CD14-positive monocyte (primary cell): ENCODE measurements at regions not wholly inside any gene's neighbourhood (a gene's known extent, or its start where the extent isn't known, plus 50 kb on each side); places are given as distances from the start of the nearest gene placed in this dataset.

Source experiments
- DNase-seq, 3 donors: peaks; one replicate each; pipeline ENCODE4 v3.0.0-alpha.2; 2011 to 2022
- H2AFZ ChIP-seq: 2 replicates; pipeline ENCODE4 v1.6.0; 2012; ENCODE audit warnings: mild to moderate bottlenecking, low read depth, low read length, inconsistent platforms; ENCODE audit not compliant: insufficient read depth, poor library complexity, severe bottlenecking
- H3K27ac ChIP-seq, 2 donors: 1 replicate in 1 of 2; 2 replicates in 1 of 2; pipeline ENCODE4 v1.5.1; 2012 to 2013; ENCODE audit warnings: low read length in 2 of 2, control low read depth in 1 of 2, inconsistent platforms in 1 of 2, low read depth in 1 of 2, mild to moderate bottlenecking in 1 of 2
- H3K27me3 ChIP-seq, 2 donors: one replicate each; pipeline versions ENCODE4 v1.6.0 to v1.6.1; 2011 to 2013; ENCODE audit warnings: low read length in 2 of 2; ENCODE audit not compliant: control insufficient read depth in 2 of 2, insufficient read depth in 2 of 2
- H3K36me3 ChIP-seq, 2 donors: replicated peaks in 1 of 2; 1 replicate in 1 of 2; 2 replicates in 1 of 2; pipeline versions ENCODE4 v1.5.1 to v1.6.1; 2012 to 2013; ENCODE audit warnings: low read length in 2 of 2, control low read depth in 1 of 2, inconsistent platforms in 1 of 2, mild to moderate bottlenecking in 1 of 2; ENCODE audit not compliant: insufficient read depth in 2 of 2, control insufficient read depth in 1 of 2
- H3K4me1 ChIP-seq, 2 donors: 1 replicate in 1 of 2; 2 replicates in 1 of 2; pipeline versions ENCODE4 v1.5.1 to v1.6.1; 2012 to 2013; ENCODE audit warnings: low read length in 2 of 2, control low read depth in 1 of 2, inconsistent platforms in 1 of 2, mild to moderate bottlenecking in 1 of 2, moderate library complexity in 1 of 2; ENCODE audit not compliant: insufficient read depth in 2 of 2, control insufficient read depth in 1 of 2
- H3K4me2 ChIP-seq: replicated peaks from 2 replicates; pipeline ENCODE3; 2012; ENCODE audit warnings: low read length, moderate library complexity, mild to moderate bottlenecking; ENCODE audit not compliant: poor library complexity, severe bottlenecking; ENCODE audit errors: extremely low read depth
- H3K4me3 ChIP-seq, 3 experiments: fragments of 200-600 bp in 1 of 3; sonication (generic) in 1 of 3; replicated peaks in 1 of 3; 1 replicate in 2 of 3; 2 replicates in 1 of 3; pipeline ENCODE4 v1.5.1; 2011 to 2013; ENCODE audit warnings: low read length in 3 of 3, mild to moderate bottlenecking in 3 of 3, control low read depth in 2 of 3, low read depth in 2 of 3, inconsistent platforms in 1 of 3, moderate library complexity in 1 of 3
- H3K79me2 ChIP-seq: 2 replicates; pipeline ENCODE4 v1.6.0; 2012; ENCODE audit warnings: mild to moderate bottlenecking, control low read depth, inconsistent platforms, low read length, moderate library complexity; ENCODE audit not compliant: insufficient read depth
- H3K9ac ChIP-seq: 2 replicates; pipeline ENCODE4 v1.6.0; 2017; ENCODE audit warnings: low read length, mild to moderate bottlenecking; ENCODE audit not compliant: insufficient read depth, poor library complexity, severe bottlenecking
- H3K9me3 ChIP-seq, 2 donors: replicated peaks in 1 of 2; 1 replicate in 1 of 2; 2 replicates in 1 of 2; pipeline versions ENCODE4 v1.5.1 to v1.6.1; 2012 to 2013; ENCODE audit warnings: low read length in 2 of 2, control low read depth in 1 of 2; ENCODE audit not compliant: control insufficient read depth in 1 of 2, insufficient read depth in 1 of 2
- H4K20me1 ChIP-seq: 2 replicates; pipeline ENCODE4 v1.6.0; 2012; ENCODE audit warnings: mild to moderate bottlenecking, low read length, control low read depth, moderate library complexity; ENCODE audit not compliant: insufficient read depth
- H3K27ac Mint-ChIP-seq, 7 donors: one replicate each; pipeline ENCODE4 v1.8.0; 2020; ENCODE audit warnings: mild to moderate bottlenecking in 7 of 7, mixed read lengths in 7 of 7, moderate library complexity in 6 of 7, inconsistent platforms in 2 of 7
- H3K27me3 Mint-ChIP-seq, 3 donors: one replicate each; pipeline ENCODE4 v1.8.0; 2021 to 2022; ENCODE audit warnings: low read depth in 3 of 3, mild to moderate bottlenecking in 3 of 3, mixed read lengths in 3 of 3, moderate library complexity in 3 of 3, inconsistent platforms in 1 of 3
- H3K36me3 Mint-ChIP-seq, 2 donors: one replicate each; pipeline ENCODE4 v1.8.0; 2020; ENCODE audit warnings: mixed read lengths in 2 of 2, inconsistent platforms in 1 of 2, mild to moderate bottlenecking in 1 of 2
- H3K4me1 Mint-ChIP-seq: one replicate; pipeline ENCODE4 v1.8.0; 2020; ENCODE audit warnings: mild to moderate bottlenecking, mixed read lengths
- H3K4me3 Mint-ChIP-seq, 2 donors: one replicate each; pipeline ENCODE4 v1.8.0; 2020; ENCODE audit warnings: mild to moderate bottlenecking in 2 of 2, mixed read lengths in 2 of 2, moderate library complexity in 1 of 2
- H3K9me3 Mint-ChIP-seq, 7 donors: one replicate each; pipeline ENCODE4 v1.8.0; 2020 to 2022; ENCODE audit warnings: mixed read lengths in 7 of 7, mild to moderate bottlenecking in 6 of 7, moderate library complexity in 6 of 7, inconsistent platforms in 2 of 7
- WGBS: methylation state at CpG from one replicate; pipeline ENCODE4 v1.1.5; 2013; ENCODE audit warnings: missing lambda C conversion rate; ENCODE audit not compliant: insufficient coverage; 5-methylcytosine and 5-hydroxymethylcytosine counted together
- intact Hi-C, 2 donors: fragments of 100-400 bp; cut with micrococcal nuclease; formaldehyde crosslinking; loops; one replicate each; pipeline versions ENCODE4 v1.15.0 to v1.15.1; 2023
- TF ChIP-seq, protein P1 (sequence below): fragments of 200-600 bp; IDR thresholded peaks from one replicate; pipeline ENCODE4 v1.8.0; 2022; ENCODE audit warnings: antibody characterized with exemption, mild to moderate bottlenecking

- TF ChIP-seq, protein P1, sequence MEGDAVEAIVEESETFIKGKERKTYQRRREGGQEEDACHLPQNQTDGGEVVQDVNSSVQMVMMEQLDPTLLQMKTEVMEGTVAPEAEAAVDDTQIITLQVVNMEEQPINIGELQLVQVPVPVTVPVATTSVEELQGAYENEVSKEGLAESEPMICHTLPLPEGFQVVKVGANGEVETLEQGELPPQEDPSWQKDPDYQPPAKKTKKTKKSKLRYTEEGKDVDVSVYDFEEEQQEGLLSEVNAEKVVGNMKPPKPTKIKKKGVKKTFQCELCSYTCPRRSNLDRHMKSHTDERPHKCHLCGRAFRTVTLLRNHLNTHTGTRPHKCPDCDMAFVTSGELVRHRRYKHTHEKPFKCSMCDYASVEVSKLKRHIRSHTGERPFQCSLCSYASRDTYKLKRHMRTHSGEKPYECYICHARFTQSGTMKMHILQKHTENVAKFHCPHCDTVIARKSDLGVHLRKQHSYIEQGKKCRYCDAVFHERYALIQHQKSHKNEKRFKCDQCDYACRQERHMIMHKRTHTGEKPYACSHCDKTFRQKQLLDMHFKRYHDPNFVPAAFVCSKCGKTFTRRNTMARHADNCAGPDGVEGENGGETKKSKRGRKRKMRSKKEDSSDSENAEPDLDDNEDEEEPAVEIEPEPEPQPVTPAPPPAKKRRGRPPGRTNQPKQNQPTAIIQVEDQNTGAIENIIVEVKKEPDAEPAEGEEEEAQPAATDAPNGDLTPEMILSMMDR = no peak
- H3K4me1 Mint-ChIP-seq = no peaks in the 10 kb centered on the region
Observed at GRCh38 chr10:78479467-78479866, 445.8 kb downstream of the RPS24 start.

GRCh38 chr10:78481842-78482241, 448.2 kb downstream of the RPS24 start:
- Histone ChIP-seq H3K4me1 (no peaks in the 10 kb centered on the region), H3K4me3 (no peak overlapping the region), H3K27me3 (peaks cover 3 to 7% of the 10 kb centered on the region in 2 donors), H3K9me3 (no peaks in the 10 kb centered on the region), H3K79me2 (no peaks in the 10 kb centered on the region), H4K20me1 (no peaks in the 10 kb centered on the region), H3K4me2 (no peak overlapping the region), H2AFZ (no peak overlapping the region), H3K9ac (no peak overlapping the region), H3K27ac (no peak overlapping the region), H3K36me3 (no peaks in the 10 kb centered on the region)
- peaks cover 2 to 7% (median 6%) of the 10 kb centered on the region in 3 donors for H3K27me3 Mint-ChIP-seq
- no peak overlapping the region for H3K27ac Mint-ChIP-seq
- H3K4me1 Mint-ChIP-seq = no peaks in the 10 kb centered on the region
- peaks cover 0 to 3% (median 0%) of the 10 kb centered on the region in 7 donors for H3K9me3 Mint-ChIP-seq
- H3K4me3 Mint-ChIP-seq = no peak overlapping the region
- no CpG with 5 or more reads among the region's 3 CpGs for WGBS
- DNase-seq = no peak
- H3K36me3 Mint-ChIP-seq = no peaks in the 10 kb centered on the region
- TF ChIP-seq, protein P1 = no peak
- intact Hi-C loops = no loop called here

More at GRCh38 chr10:78479467-78479866, 445.8 kb downstream of the RPS24 start:
- Histone ChIP-seq H3K27me3 (peaks cover 3 to 7% of the 10 kb centered on the region in 2 donors), H3K79me2 (no peaks in the 10 kb centered on the region), H3K4me2 (no peak overlapping the region), H3K9ac (no peak overlapping the region), H2AFZ (no peak overlapping the region), H4K20me1 (no peaks in the 10 kb centered on the region), H3K27ac (no peak overlapping the region), H3K9me3 (no peaks in the 10 kb centered on the region), H3K36me3 (no peaks in the 10 kb centered on the region), H3K4me1 (no peaks in the 10 kb centered on the region), H3K4me3 (no peak overlapping the region)
- H3K36me3 Mint-ChIP-seq = no peaks in the 10 kb centered on the region
- H3K4me3 Mint-ChIP-seq = no peak overlapping the region
- WGBS = 94% methylated on average over 3 of the region's 3 CpGs
- no peak for DNase-seq
- no peak overlapping the region for H3K27ac Mint-ChIP-seq
- intact Hi-C loops = no loop called here
- peaks cover 0 to 3% (median 0%) of the 10 kb centered on the region in 7 donors for H3K9me3 Mint-ChIP-seq
- H3K27me3 Mint-ChIP-seq = peaks cover 0 to 7% (median 6%) of the 10 kb centered on the region in 3 donors
